ENCODE measurements at regions not wholly inside any gene's neighbourhood (a gene's known extent, or its start where the extent isn't known, plus 50 kb on each side); places are given as distances from the start of the nearest gene placed in this dataset.

- H3K4me1 ChIP-seq, result no peaks in the 10 kb centered on the region
- no peak for DNase-seq
- 51 to 59% methylated on average over 3 of the region's 3 CpGs for WGBS, 2 donors
- H3K27ac ChIP-seq, result no peak overlapping the region
- no peaks in the 10 kb centered on the region for H3K9me3 ChIP-seq
- intact Hi-C loops (cut with DNase I; ENCODE audit: low total_unique reads), result no loop called here
- H3K27me3 ChIP-seq, result no peaks in the 10 kb centered on the region
- H3K36me3 ChIP-seq (ENCODE audit: low read depth, missing control alignments), result no peaks in the 10 kb centered on the region
- no peak overlapping the region for H3K4me3 ChIP-seq
- TF ChIP-seq POLR2A (IDR thresholded peaks at IDR 0.05), result no peak
- TF ChIP-seq, protein P1, sequence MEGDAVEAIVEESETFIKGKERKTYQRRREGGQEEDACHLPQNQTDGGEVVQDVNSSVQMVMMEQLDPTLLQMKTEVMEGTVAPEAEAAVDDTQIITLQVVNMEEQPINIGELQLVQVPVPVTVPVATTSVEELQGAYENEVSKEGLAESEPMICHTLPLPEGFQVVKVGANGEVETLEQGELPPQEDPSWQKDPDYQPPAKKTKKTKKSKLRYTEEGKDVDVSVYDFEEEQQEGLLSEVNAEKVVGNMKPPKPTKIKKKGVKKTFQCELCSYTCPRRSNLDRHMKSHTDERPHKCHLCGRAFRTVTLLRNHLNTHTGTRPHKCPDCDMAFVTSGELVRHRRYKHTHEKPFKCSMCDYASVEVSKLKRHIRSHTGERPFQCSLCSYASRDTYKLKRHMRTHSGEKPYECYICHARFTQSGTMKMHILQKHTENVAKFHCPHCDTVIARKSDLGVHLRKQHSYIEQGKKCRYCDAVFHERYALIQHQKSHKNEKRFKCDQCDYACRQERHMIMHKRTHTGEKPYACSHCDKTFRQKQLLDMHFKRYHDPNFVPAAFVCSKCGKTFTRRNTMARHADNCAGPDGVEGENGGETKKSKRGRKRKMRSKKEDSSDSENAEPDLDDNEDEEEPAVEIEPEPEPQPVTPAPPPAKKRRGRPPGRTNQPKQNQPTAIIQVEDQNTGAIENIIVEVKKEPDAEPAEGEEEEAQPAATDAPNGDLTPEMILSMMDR (IDR thresholded peaks at IDR 0.05), result no peak
Observed at GRCh38 chr6:71072508-71072907, 115.6 kb upstream of the B3GAT2 start.

- intact Hi-C loops (cut with DNase I; ENCODE audit: low total_unique reads), result no loop called here
Observed at GRCh38 chr6:71077655-71078054, 120.8 kb upstream of the B3GAT2 start.

GRCh38 chr6:71079677-71080076 is 122.8 kb upstream of the B3GAT2 start:
- WGBS, 2 donors, result 93 to 95% methylated on average over 1 of the region's 1 CpG
- H3K27me3 ChIP-seq, result no peaks in the 10 kb centered on the region
- H3K27ac ChIP-seq, result no peak overlapping the region
- H3K4me3 ChIP-seq, result no peak overlapping the region
- no peaks in the 10 kb centered on the region for H3K36me3 ChIP-seq (ENCODE audit: low read depth, missing control alignments)
- H3K4me1 ChIP-seq, result no peaks in the 10 kb centered on the region
- intact Hi-C loops (cut with DNase I; ENCODE audit: low total_unique reads), result no loop called here
- no peaks in the 10 kb centered on the region for H3K9me3 ChIP-seq
- no peak for TF ChIP-seq POLR2A (IDR thresholded peaks at IDR 0.05)
- DNase-seq, result no peak

More at GRCh38 chr6:71077655-71078054, 120.8 kb upstream of the B3GAT2 start:
- Histone ChIP-seq H3K36me3 (ENCODE audit: low read depth, missing control alignments) (no peaks in the 10 kb centered on the region), H3K4me3 (no peak overlapping the region), H3K4me1 (no peaks in the 10 kb centered on the region), H3K27me3 (no peaks in the 10 kb centered on the region), H3K27ac (no peak overlapping the region), H3K9me3 (no peaks in the 10 kb centered on the region)
- no peak for DNase-seq
- WGBS, 2 donors, result 81 to 87% methylated on average over 2 of the region's 2 CpGs
- TF ChIP-seq POLR2A (IDR thresholded peaks at IDR 0.05), result no peak
- TF ChIP-seq, protein P1 (IDR thresholded peaks at IDR 0.05), result no peak

GRCh38 chr6:71080133-71080532 is 123.3 kb upstream of the B3GAT2 start:
- TF ChIP-seq, protein P1 (IDR thresholded peaks at IDR 0.05), result no peak
- TF ChIP-seq POLR2A (IDR thresholded peaks at IDR 0.05), result no peak
- H3K9me3 ChIP-seq, result no peaks in the 10 kb centered on the region
- 87 to 94% methylated on average over 2 of the region's 2 CpGs for WGBS, 2 donors
- H3K4me1 ChIP-seq, result no peaks in the 10 kb centered on the region
- DNase-seq, result no peak
- no peak overlapping the region for H3K4me3 ChIP-seq
- H3K36me3 ChIP-seq (ENCODE audit: low read depth, missing control alignments), result no peaks in the 10 kb centered on the region
- H3K27ac ChIP-seq, result no peak overlapping the region
- intact Hi-C loops (cut with DNase I; ENCODE audit: low total_unique reads), result no loop called here
- no peaks in the 10 kb centered on the region for H3K27me3 ChIP-seq

DNA sequence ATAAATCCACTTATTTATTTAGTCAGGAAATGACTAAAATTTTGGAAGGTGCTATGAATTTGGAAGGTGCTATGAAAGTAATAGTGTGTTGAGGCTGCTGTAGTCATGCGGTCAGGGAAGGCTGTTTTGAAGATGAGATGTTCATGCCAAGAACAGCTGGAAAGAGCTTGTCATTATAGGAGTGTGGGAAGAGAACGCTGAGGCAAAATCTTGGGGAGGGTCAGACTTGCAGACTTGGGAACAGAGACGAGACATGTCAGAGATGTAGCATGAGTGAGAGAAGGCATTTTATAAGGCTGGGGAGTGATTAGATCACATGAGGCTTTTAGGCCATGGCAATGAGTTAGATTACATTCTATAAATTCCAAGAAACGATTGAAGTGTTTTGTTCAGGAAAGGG is 124.0 kb upstream of the B3GAT2 start:
- no peak overlapping the region for H3K27ac ChIP-seq
- TF ChIP-seq POLR2A (IDR thresholded peaks at IDR 0.05), result no peak
- TF ChIP-seq, protein P1 (IDR thresholded peaks at IDR 0.05), result no peak
- intact Hi-C loops (cut with DNase I; ENCODE audit: low total_unique reads), result no loop called here
- H3K36me3 ChIP-seq (ENCODE audit: low read depth, missing control alignments), result no peaks in the 10 kb centered on the region
- no peak overlapping the region for H3K4me3 ChIP-seq
- DNase-seq, result no peak
- no peaks in the 10 kb centered on the region for H3K27me3 ChIP-seq
- H3K4me1 ChIP-seq, result no peaks in the 10 kb centered on the region
- H3K9me3 ChIP-seq, result no peaks in the 10 kb centered on the region
- 41 to 54% methylated on average over 4 of the region's 4 CpGs for WGBS, 2 donors

Data from testis (tissue), 2 donors.